ENCODE measurements at regions not wholly inside any gene's neighbourhood (a gene's known extent, or its start where the extent isn't known, plus 50 kb on each side); places are given as distances from the start of the nearest gene placed in this dataset.
A peak's percentile ranks its signal among the peaks of the same experiment; 100 is the strongest.

DNA sequence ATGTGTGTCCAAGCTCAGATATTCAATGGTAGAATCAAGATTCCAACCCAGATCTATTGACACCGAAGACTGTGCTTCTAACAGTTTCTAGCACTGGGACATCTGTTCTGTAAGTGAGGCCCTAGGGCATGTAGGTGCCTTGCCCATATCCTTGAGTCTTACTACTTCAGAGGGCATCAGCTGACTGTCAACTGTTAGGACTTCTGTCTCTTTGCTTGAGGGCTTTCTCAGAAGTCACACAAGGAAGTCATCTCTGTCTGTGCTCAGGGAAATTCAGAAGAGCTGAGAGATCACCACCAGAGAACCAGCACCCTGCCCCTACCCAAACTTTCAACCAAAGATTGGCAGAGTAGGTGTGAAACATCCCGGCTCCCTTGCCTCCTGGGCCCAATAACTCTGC is 403.6 kb upstream of the PROK2 start:
- TF ChIP-seq, protein P1, sequence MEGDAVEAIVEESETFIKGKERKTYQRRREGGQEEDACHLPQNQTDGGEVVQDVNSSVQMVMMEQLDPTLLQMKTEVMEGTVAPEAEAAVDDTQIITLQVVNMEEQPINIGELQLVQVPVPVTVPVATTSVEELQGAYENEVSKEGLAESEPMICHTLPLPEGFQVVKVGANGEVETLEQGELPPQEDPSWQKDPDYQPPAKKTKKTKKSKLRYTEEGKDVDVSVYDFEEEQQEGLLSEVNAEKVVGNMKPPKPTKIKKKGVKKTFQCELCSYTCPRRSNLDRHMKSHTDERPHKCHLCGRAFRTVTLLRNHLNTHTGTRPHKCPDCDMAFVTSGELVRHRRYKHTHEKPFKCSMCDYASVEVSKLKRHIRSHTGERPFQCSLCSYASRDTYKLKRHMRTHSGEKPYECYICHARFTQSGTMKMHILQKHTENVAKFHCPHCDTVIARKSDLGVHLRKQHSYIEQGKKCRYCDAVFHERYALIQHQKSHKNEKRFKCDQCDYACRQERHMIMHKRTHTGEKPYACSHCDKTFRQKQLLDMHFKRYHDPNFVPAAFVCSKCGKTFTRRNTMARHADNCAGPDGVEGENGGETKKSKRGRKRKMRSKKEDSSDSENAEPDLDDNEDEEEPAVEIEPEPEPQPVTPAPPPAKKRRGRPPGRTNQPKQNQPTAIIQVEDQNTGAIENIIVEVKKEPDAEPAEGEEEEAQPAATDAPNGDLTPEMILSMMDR (IDR thresholded peaks at IDR 0.05): no peak
- Histone ChIP-seq H3K9me3 (peaks cover 0 to 9% (median 0%) of the 10 kb centered on the region in 3 donors), H3K4me3 (no peak overlapping the region), H3K27ac (no peak overlapping the region), H3K27me3 (no peaks in the 10 kb centered on the region), H3K36me3 (no peaks in the 10 kb centered on the region), H3K4me1 (peaks cover 0 to 12% (median 7%) of the 10 kb centered on the region in 4 donors)
- DNase-seq: no peak
- intact Hi-C loops (cut with DNase I; ENCODE audit: low total_unique reads): loop anchor here (10.0 kb wide), 1 partner anchor 66 kb away; no protein-coding TSS in a partner anchor

GRCh38 chr3:72187131-72187530 is 402.2 kb upstream of the PROK2 start:
- Histone ChIP-seq H3K27me3 (no peaks in the 10 kb centered on the region), H3K27ac (no peak overlapping the region), H3K4me1 (peaks cover 0 to 12% (median 7%) of the 10 kb centered on the region in 4 donors), H3K4me3 (no peak overlapping the region), H3K36me3 (no peaks in the 10 kb centered on the region), H3K9me3 (no peaks in the 10 kb centered on the region)
- DNase-seq: no peak
- intact Hi-C loops (cut with DNase I; ENCODE audit: low total_unique reads): loop anchor here (10.0 kb wide), 1 partner anchor 68 kb away; no protein-coding TSS in a partner anchor
- TF ChIP-seq, protein P1 (IDR thresholded peaks at IDR 0.05): no peak

GRCh38 chr3:72186400-72186855 is 401.5 kb upstream of the PROK2 start:
- Histone ChIP-seq H3K4me1 (peaks cover 0 to 12% (median 7%) of the 10 kb centered on the region in 4 donors), H3K36me3 (no peaks in the 10 kb centered on the region), H3K4me3 (no peak overlapping the region), H3K27me3 (no peaks in the 10 kb centered on the region), H3K27ac (peak overlapping the region in 1 of 2 donors; percentile 15), H3K9me3 (no peaks in the 10 kb centered on the region)
- intact Hi-C loops (cut with DNase I; ENCODE audit: low total_unique reads): loop anchor here (10.0 kb wide), 1 partner anchor 68 kb away; no protein-coding TSS in a partner anchor
- TF ChIP-seq, protein P1 (IDR thresholded peaks at IDR 0.05): no peak
- DNase-seq: no peak

DNA sequence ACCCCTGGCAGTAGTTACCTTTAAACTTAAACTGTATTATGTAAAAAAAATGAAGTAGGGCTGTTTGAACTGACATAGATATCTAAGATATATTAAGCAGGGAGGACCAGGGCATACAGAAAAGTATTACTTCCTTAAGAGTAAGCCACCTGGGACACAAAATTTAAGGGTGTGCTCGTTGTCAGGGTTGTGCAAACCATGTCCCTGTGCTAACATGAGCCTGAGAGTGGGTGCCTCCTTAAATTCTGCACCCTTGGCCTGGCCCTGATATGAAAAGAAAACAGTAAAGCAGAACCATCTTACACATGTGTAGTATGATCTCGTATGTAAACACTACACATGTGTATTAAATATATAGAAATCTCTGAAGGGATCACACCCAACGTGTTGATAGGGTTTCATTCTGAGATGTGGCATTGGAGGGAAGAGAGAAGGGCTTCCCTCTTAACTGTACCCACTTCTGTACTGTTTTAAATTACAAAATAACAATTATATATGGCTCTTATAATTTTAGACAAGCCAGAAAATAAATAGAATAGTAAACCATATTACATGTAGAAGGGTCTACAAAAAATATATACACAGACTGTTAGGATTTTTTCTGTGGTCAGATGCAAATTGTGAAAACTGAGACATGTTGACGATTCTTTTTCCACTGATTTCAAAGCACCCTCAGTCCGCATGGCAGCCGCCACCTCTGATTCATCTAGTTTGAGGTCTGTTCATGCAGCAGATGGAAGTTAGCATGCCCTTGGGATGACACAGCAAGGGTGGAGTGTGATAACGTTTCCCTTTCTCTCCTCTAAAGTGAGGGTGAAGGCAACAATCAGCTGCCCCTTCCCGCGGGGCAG is 400.8 kb upstream of the PROK2 start:
- Histone ChIP-seq H3K36me3 (no peaks in the 10 kb centered on the region), H3K27ac (peak overlapping the region in 1 of 2 donors; percentile 15), H3K27me3 (no peaks in the 10 kb centered on the region), H3K4me1 (peaks cover 0 to 12% (median 7%) of the 10 kb centered on the region in 4 donors), H3K9me3 (no peaks in the 10 kb centered on the region), H3K4me3 (no peak overlapping the region)
- no peak for DNase-seq
- intact Hi-C loops (cut with DNase I; ENCODE audit: low total_unique reads): loop anchor here (10.0 kb wide), 1 partner anchor 69 kb away; no protein-coding TSS in a partner anchor
- TF ChIP-seq, protein P1 (IDR thresholded peaks at IDR 0.05): no peak

DNA sequence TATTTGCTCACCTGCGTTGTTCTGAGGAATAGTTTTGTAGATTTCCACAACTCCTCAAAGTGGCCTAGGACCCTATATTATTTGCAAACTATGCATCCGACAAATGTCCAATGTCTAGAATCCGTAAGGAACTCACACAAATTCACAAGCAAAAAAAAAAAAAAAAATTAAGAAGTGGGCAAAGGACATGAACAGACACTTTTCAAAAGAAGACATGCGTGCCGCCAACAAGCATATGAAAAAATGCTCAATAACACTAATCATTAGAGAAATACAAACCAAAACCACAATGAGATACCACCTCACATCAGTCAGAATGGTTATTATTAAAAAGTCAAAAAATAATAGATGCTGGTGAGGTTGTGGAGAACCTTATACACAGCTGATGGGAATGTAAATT is 398.5 kb upstream of the PROK2 start:
- H3K4me1 ChIP-seq: peaks cover 0 to 12% (median 7%) of the 10 kb centered on the region in 4 donors
- no peaks in the 10 kb centered on the region for H3K9me3 ChIP-seq
- H3K27me3 ChIP-seq: no peaks in the 10 kb centered on the region
- DNase-seq: no peak
- no peak overlapping the region for H3K27ac ChIP-seq
- intact Hi-C loops (cut with DNase I; ENCODE audit: low total_unique reads): loop anchor here (10.0 kb wide), 1 partner anchor 71 kb away; no protein-coding TSS in a partner anchor
- no peaks in the 10 kb centered on the region for H3K36me3 ChIP-seq
- TF ChIP-seq, protein P1 (IDR thresholded peaks at IDR 0.05): no peak
- H3K4me3 ChIP-seq: no peak overlapping the region

Data from tibial artery (tissue), 4 donors.